KBM-7 (cell line): ENCODE measurements at regions not wholly inside any gene's neighbourhood (a gene's known extent, or its start where the extent isn't known, plus 50 kb on each side); places are given as distances from the start of the nearest gene placed in this dataset.

Experiments used
- DNase-seq: peaks from one replicate; pipeline ENCODE4 v3.0.0-alpha.2; 2015
- in situ Hi-C: fragments of 300-500 bp; cut with MboI; formaldehyde crosslinking; loops from 2 replicates; pipeline ENCODE4 v1.14.3; 2020; ENCODE audit warnings: low sequenced_read_pairs, low pct_unique_long_range_greater_than_20kb, mixed read lengths

- in situ Hi-C loops = no loop called here
- DNase-seq = no peak
These were observed 234.5 kb upstream of the DKK2 start for GRCh38 chr4:107270614-107271013.

DNA sequence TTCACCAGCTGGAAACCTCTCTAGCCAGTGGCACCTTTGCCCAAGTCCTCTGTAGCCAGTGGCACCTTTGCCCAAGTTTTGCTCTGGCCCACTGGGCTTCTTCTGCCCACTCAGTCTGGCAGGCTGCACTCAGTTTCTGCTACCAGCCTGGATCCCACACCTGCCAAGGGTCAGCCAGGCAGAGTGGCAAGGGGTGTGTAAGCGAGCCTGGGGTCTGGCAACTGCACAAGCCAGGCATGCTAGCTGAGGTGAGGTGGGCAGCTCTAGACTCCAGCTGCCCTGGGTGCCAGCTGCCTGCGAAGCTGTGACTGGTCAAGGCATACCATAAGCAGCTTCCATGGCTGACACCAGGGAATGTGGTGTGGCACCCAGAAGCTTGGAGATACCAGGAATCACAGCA, 233.1 kb upstream of the DKK2 start:
- in situ Hi-C loops = no loop called here
- DNase-seq = no peak

DNA sequence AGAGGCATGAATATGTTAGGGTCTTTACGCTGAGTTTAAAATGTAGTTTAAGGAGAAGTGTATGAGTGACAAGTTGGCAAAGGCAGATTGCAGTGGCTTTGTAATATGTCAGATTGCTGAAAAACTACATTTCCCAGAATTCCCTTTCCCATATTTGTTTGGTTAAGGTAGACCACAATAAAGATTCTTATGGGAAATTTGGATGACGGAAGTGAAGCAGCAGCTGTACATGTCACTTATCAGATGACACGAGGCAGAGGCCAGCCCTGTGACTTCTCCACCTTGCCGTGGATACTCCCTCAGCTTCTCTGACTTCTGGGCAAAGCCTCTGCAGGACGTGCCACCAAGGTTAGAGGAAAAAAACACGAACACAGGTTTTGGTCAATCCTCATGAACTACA, 229.7 kb upstream of the DKK2 start:
- in situ Hi-C loops = no loop called here
- DNase-seq = no peak

DNA sequence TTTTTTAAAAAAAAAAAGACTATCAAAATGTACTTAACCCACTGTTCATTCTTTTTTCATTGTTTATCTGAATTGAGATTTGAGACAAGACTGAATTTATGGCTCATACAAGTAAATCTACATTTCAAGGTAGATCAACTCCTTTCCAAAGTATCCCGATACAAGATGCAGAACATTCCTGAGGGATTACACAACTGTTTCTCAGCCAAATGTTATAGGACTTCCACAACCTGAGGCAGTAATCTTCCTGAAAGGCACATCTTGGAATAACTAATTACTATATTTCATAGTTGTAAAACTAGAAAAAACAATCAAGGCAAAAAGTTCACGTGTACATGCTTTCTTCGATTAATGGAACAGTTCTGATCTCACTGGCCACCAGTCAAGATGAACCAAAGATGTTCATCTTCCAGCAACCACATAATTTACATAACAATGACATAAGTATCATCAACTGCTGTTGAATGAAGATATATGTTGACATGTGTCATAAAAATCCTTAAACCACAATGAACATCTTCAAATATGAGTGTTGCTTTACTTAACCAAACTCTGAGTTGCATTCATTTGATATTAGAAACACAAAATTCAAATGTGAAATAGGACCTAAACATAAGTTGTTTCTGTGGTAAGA, 225.2 kb upstream of the DKK2 start:
- in situ Hi-C loops = no loop called here
- no peak for DNase-seq

GRCh38 chr4:107258359-107258758, 222.2 kb upstream of the DKK2 start:
- DNase-seq = no peak
- in situ Hi-C loops = no loop called here

GRCh38 chr4:107255596-107255995, 219.5 kb upstream of the DKK2 start:
- no peak for DNase-seq
- in situ Hi-C loops = no loop called here

- in situ Hi-C loops = no loop called here
- no peak for DNase-seq
These were observed 219.0 kb upstream of the DKK2 start for GRCh38 chr4:107255114-107255513.

DNA sequence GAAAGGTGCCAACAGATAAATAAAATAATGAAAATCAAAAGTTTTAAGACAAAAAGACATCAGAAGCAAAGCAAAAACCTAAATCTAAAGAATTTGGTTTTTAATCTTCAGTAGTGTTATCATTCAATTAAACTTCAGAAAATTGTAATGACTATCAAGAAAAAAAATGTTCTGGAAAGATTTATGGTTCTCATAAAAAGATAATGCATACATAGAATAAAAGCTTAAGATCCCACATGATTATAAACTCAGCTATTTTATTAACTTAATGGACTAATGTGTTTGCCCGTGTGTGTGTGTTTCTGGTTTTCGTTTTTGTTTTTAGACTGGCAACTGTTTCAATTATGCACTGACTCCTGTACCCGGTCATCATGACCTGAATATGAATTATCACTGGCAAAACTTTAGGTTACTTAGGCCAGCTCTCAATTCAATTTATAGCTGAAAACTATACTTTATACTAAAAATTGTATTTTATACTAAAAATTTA, 217.5 kb upstream of the DKK2 start:
- in situ Hi-C loops = no loop called here
- no peak for DNase-seq

- no peak for DNase-seq
- in situ Hi-C loops = no loop called here
These were observed 217.0 kb upstream of the DKK2 start for GRCh38 chr4:107253090-107253489.

DNA sequence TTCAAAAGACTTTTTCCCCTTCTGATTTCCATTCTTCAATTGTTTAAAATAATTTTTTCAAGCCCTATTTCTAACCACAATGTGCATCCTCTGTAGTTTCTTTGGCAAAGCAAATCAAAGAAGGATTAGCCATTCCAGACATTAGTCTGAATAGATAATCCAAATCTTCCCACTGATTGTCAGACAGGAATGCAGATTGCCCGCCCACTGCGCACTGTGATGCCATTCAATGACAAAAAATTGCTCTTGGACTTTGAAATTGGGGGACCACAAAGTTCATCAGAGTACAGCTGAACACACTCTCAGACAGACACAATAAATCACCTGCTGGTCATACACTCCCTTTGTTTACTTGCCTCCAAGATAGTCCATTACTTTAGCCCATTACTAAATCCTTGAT, 216.5 kb upstream of the DKK2 start:
- in situ Hi-C loops = no loop called here
- DNase-seq = no peak

DNA sequence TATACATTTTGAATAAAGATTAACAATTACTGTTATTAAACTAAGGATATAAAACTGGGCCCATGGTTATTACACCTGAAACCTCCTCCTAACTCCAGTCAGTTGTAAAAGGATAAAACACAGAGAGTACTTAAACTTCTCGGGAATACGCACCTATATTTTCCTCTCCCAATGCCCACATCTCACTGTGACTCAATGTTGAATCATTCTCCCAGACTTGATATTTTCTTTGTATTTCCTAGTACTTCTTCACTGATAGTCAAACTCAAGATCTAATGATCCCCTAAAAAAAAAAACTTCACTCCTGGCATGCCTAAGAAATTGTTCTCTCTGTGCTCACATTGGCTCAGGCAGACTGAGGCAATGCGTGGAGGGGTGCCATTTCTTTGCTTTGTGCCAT, 212.5 kb upstream of the DKK2 start:
- no peak for DNase-seq
- in situ Hi-C loops = no loop called here

DNA sequence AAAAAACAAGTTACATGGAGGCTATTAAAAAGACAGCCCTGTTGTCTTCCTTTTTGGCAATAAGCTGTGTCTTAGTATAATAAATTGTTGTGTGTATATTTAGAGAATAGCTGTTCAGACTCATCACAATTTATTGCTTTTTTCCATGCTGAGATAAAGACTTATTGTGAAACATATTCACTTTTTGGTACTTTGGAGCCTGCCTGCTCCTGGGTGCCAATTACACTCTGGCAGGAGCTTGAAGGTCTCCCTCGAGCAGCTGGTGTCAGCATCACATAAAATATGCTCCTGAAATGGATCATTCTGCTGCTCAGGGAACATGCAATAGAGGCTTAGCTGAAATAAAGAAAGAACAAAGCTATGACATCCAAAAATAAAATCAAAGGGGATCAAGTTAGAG, 211.6 kb upstream of the DKK2 start:
- in situ Hi-C loops = no loop called here
- no peak for DNase-seq

GRCh38 chr4:107246761-107247160, 210.6 kb upstream of the DKK2 start:
- DNase-seq = no peak
- in situ Hi-C loops = no loop called here

DNA sequence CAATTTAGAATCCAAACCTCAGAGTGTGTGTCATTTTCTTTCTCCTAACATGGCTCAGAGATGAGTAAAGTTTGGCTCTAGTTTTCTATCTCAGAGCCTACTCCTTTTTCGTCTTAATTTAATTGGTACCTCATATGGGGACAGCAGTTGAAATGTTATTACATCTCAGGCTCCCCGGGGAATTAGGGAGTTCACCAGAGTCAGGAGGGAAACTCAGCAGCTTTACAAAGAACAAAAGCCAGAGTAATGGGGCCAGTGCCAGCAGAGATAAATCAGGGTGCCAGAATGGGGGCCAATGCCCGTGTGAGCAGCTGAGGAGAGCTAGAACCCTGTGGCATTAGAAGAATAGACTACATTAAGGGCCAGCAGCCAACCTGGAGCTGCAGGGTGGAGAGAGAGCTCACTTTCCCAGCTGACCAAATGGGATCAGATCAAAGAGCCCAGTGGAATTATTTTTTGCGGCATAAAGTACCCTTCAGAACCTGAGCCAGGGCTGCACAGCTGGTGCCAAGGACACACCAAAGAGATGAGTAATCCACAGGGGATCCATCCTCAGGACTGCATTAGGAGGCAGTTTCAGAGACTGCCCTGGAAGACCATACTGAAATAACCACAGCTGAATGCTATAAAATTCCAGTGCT, 207.1 kb upstream of the DKK2 start:
- in situ Hi-C loops = no loop called here
- DNase-seq = no peak

DNA sequence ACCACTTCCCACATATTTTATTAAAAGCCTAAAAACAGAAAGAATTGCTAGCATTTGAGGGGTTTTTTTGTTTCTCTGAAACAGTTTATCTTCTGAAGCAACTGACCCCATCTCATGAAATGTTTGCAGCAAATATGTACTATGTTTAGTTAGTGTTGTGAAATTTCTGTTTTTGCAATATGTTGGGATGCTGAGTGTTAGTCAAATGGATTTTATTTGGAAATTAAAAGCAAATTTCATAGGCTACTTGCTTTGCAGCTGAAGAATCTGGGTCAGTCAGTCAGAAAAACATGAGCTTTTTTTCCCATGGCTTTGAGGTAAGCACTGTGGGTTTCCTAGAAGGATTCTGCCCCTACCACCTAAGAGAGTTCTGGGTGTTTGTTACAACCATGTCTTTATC, 184.9 kb upstream of the DKK2 start:
- DNase-seq = no peak
- in situ Hi-C loops = no loop called here

DNA sequence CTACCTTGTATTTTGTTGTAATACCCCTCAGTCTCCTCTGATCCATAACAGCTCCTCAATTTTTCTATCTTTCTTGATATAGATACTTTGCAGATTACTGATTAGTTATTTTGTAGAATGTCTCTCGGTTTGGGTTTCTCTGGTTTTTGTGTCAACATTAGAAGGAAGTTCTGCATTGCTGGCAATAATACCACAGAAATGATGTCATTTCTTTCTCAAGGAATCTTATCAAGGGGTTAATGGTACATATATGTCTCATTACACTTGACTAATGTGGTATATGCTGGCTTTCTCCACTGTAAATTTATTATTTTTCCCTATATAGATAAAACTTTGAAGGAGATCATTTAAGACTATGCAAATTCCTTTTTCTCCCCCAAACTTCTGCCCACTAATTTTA, 183.6 kb upstream of the DKK2 start:
- in situ Hi-C loops = no loop called here

DNA sequence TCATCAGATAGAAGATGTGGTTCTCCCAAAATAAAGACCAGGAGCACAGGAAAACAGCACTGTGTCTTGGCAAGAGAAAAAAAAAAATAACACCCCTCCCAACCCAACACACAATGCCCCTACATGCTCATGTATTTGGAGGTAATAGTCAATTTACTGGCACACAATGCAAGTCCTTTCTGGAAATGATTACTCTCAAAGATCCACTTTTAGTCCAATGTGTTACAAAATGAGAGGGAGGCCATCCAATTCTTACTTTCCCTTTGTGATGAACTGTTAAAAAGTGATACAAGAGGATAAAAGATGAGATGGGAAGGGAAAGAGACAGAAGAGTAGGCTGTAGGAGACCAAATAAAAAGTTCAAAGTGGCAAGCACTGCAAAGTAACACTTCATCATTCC, 180.3 kb upstream of the DKK2 start:
- in situ Hi-C loops = no loop called here
- no peak for DNase-seq

More for the DNA sequence above, 183.6 kb upstream of the DKK2 start:
- no peak for DNase-seq

- in situ Hi-C loops = no loop called here
- no peak for DNase-seq
These were observed 179.1 kb upstream of the DKK2 start for GRCh38 chr4:107215222-107215621.

DNA sequence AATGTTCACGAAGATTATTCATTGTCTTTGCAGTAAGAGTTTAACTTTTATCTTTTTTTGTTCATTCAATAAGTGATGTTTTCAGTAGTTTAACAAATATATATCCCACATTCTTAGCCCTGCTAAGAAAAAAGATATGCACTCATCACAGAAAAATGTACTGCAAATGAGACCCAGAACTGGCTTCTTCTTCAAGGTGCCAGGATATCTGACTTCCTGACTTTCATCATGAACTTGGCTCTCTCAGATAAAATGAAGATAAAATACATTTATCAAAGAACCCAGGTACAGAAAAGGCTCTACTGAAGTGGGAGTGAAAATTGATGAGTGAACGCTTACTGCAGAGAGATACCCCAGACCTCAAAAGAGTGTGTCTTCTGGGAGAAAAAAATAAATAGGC, 177.8 kb upstream of the DKK2 start:
- in situ Hi-C loops = no loop called here
- no peak for DNase-seq

DNA sequence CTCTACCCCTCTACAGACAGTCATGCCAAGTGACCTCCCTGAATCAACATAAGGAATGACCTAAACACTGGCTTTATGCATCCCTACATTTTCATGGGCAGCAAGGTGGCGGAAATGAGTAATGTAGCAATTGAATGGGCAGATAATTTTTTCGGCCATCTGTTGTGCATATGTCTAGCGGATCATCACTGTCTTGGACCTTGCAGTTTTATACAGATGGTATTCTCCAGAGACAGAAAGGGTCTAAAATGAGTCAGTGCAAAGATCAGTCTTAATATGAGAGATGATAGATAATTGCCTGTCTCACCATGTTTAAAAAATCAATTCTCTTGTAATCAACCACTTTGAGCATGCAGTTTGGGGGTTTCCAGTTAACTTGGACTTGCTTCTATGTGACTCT, 177.3 kb upstream of the DKK2 start:
- in situ Hi-C loops = no loop called here
- no peak for DNase-seq

DNA sequence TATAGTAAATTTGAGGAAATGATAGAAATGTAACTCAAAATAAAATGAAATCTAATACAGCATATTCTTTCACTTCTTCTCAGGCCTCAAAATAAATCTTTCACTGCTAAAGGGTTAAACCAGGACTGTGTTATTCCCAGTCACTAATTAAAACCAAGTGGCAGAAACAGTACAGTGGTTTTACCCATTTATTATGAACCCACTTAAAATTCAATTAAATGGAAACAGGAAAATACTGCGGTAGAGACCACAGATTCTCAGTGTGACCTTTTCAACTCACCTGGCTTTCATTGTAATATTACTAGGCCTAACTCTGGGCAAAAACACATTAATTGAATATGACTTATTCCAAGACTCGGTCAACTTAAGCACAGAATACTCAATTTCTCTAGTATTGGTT, 176.5 kb upstream of the DKK2 start:
- no peak for DNase-seq
- in situ Hi-C loops = no loop called here
